Right cardiac atrium (tissue), 5 donors: ENCODE measurements at regions not wholly inside any gene's neighbourhood (a gene's known extent, or its start where the extent isn't known, plus 50 kb on each side); places are given as distances from the start of the nearest gene placed in this dataset.

ENCODE experiments used
- ATAC-seq, 2 donors: fragments of 200-7000 bp; cut with Tn5 transposase; one replicate each; pipeline versions ENCODE4 v1.8.0 to v1.9.1; 2020; ENCODE audit warnings: moderate library complexity in 2 of 2, mild to moderate bottlenecking in 1 of 2
- DNase-seq, 3 donors: peaks; one replicate each; pipeline ENCODE4 v3.0.0-alpha.2; 2020
- H3K27ac ChIP-seq: one replicate; pipeline ENCODE4 v1.5.1; 2013; ENCODE audit warnings: mild to moderate bottlenecking, low read length, control low read depth, moderate library complexity
- H3K27me3 ChIP-seq: one replicate; pipeline ENCODE4 v1.6.1; 2013; ENCODE audit not compliant: control insufficient read depth, insufficient read depth
- H3K4me1 ChIP-seq: one replicate; pipeline ENCODE4 v1.6.1; 2013; ENCODE audit warnings: low read length; ENCODE audit not compliant: control insufficient read depth, insufficient read depth
- H3K4me3 ChIP-seq: one replicate; pipeline ENCODE4 v1.5.1; 2013; ENCODE audit warnings: low read length, control low read depth
- H3K9me3 ChIP-seq: one replicate; pipeline ENCODE4 v1.6.1; 2013; ENCODE audit warnings: low read length; ENCODE audit not compliant: control insufficient read depth
- WGBS: extraction: QIAGEN DNeasy Blood & Tissue Kit; methylation state at CpG from one replicate; pipeline ENCODE4 v1.1.7; 2013; 5-methylcytosine and 5-hydroxymethylcytosine counted together
- intact Hi-C, 4 donors: fragments of 100-400 bp; cut with DNase I; formaldehyde crosslinking; loops; one replicate each; pipeline versions ENCODE4 v1.11.0 to v1.14.0; 2022 to 2023
- donor health status: healthy with polysubstance abuse.
- donor health status: DM: no; HTN: yes; CAD: no.
- donor health status: DM: no; HTN: no; CAD: no.
- donor health status: DM: no; HTN: yes; CAD: no; lungs with severe emphysema.
- donor health status: DM: yes; HTN: yes; CAD: no.

DNA sequence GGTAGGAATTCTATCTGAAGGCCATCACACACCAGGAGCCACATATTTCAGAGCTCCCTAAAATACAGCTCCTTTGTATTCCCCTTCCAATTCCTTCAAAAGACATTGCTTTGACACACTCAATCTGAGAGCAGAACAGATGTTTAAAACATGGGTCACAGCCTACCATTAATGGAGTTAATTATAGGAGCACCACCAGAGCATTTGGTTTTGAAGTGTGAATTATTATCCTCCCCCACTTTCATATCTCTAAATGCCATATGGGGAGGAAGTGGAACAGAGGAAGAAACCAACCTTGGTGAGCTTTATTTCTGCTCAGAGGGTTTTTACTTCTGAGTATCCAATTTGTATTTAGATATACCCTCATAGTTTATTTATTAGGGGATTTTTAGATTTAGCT, 50.7 kb upstream of the TNFRSF21 start:
- DNase-seq (no peak), ATAC-seq (no peak)
- H3K4me1 ChIP-seq: no peaks in the 10 kb centered on the region
- no peaks in the 10 kb centered on the region for H3K9me3 ChIP-seq
- no peak overlapping the region for H3K27ac ChIP-seq
- intact Hi-C loops: no loop called here
- no peaks in the 10 kb centered on the region for H3K27me3 ChIP-seq
- no peak overlapping the region for H3K4me3 ChIP-seq

DNA sequence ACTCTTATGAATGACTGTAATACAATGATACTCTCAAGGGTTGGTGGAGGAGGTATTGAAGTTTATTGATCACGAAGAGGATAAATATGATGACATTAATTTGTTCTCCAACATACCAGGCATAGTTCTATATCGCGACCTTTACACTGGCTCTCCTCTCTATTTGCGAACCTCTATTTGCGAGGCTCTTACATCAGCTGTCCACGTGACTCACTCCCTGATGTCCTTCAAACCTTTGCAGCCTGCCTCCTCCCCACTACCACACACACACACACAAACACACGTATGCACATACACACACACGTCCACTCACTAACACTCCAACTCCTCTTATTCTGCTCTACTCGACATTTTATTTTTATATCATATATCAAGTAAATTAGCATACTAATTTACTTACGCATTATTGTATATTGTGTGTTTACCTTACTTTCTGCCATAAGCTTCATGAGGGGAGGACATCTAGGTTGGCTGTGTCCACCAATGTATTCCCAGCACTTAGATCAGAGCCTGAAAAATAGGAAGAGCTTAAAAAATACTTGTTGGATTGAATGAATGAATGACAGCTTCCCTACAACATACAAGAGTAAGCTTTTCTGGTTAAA, 53.3 kb upstream of the TNFRSF21 start:
- no peak overlapping the region for H3K4me3 ChIP-seq
- WGBS: 89% methylated on average over 10 of the region's 10 CpGs
- intact Hi-C loops: no loop called here
- no peak overlapping the region for H3K27ac ChIP-seq
- H3K9me3 ChIP-seq: no peaks in the 10 kb centered on the region
- ATAC-seq: no peak
- DNase-seq: no peak
- no peaks in the 10 kb centered on the region for H3K27me3 ChIP-seq
- H3K4me1 ChIP-seq: no peaks in the 10 kb centered on the region

DNA sequence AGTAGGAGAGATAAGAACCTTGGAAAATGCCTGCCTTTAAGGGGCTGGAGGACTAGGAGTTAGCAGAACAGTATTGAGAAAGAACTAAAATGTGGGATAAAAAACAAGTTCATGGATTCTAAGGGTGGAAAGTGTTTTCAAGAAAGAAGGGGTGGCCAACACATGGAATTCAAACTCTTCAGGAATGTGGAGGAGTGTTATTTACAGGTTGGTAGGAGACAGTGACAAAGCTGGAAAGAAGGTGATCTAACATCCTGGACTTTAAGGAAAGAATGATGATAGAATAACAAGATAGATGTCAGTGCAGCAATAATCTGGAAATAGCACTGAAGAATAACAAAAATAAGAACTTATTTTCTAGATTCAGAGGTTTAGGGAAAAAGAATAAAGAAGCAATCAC, 54.0 kb upstream of the TNFRSF21 start:
- intact Hi-C loops: no loop called here
- H3K4me1 ChIP-seq: no peaks in the 10 kb centered on the region
- no peaks in the 10 kb centered on the region for H3K9me3 ChIP-seq
- no peak overlapping the region for H3K4me3 ChIP-seq
- DNase-seq: no peak
- H3K27me3 ChIP-seq: no peaks in the 10 kb centered on the region
- ATAC-seq: no peak
- H3K27ac ChIP-seq: no peak overlapping the region

DNA sequence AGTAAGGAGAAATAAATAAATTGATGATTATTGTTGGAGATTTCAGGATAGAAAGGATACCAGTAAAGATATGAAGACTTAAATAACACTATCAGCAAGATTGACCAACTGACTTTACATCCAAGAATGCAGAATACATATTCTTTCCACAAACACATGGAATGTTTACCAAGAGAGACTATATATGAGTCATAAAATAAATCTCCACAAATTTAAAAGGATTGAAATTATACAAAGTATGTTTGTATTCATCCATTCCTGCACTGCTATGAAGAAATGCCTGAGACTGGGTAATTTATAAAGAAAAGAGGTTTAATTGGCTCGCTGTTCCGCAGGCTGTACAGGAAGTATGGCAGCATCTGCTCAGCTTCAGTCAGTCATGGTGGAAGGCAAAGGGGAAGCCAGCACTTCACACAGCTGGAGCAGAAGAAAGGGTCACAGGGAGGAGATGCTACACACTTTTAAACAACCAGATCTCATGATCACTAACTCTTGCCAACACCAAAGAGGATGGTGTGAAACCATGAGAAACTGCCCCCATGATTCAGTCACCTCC, 56.7 kb upstream of the TNFRSF21 start:
- intact Hi-C loops: no loop called here

DNA sequence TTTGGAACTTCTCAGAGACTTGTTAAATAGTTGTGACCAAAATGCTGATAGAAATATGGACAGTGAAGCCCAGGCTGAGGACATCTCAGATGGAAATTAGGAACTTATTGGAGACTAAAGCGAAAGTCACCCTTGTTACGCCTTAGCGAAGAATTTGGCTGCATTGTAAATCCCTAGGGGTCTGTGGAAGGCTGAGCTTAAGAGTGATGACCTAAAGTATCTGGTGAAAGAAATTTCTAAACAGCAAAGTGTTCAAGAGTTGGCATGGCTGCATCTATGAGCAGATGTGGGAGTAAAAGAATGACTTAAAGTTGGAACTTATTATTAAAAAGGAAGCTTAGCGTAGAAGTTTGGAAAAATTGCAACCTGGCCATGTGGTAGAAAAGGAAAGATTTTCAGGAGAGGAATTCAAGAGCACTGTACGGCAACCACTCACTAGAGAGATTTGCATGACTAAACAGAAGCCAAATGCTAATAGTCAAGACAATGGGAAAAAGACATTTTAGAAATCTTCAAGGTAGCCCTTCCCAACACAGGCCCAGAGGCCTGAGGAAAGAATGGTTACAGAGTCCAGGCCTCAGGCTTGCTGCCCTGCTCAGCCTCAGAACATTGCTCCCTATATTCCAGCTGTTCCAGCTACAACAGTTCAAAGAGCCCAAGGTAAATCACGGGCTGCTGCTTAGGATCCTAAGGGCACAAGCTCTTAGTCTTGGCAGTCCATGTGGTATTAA, 61.6 kb upstream of the TNFRSF21 start:
- intact Hi-C loops: no loop called here
- no peak for ATAC-seq
- Histone ChIP-seq H3K9me3 (no peaks in the 10 kb centered on the region), H3K4me1 (no peaks in the 10 kb centered on the region), H3K4me3 (no peak overlapping the region), H3K27me3 (no peaks in the 10 kb centered on the region), H3K27ac (no peak overlapping the region)
- 74% methylated on average over 6 of the region's 6 CpGs for WGBS
- no peak for DNase-seq

More for the DNA sequence above, 56.7 kb upstream of the TNFRSF21 start:
- H3K4me3 ChIP-seq: no peak overlapping the region
- no peaks in the 10 kb centered on the region for H3K27me3 ChIP-seq
- H3K4me1 ChIP-seq: no peaks in the 10 kb centered on the region
- H3K27ac ChIP-seq: no peak overlapping the region
- ATAC-seq (no peak), DNase-seq (no peak)
- no peaks in the 10 kb centered on the region for H3K9me3 ChIP-seq
- whole genome bisulfite sequencing: 81% methylated on average over 2 of the region's 2 CpGs

DNA sequence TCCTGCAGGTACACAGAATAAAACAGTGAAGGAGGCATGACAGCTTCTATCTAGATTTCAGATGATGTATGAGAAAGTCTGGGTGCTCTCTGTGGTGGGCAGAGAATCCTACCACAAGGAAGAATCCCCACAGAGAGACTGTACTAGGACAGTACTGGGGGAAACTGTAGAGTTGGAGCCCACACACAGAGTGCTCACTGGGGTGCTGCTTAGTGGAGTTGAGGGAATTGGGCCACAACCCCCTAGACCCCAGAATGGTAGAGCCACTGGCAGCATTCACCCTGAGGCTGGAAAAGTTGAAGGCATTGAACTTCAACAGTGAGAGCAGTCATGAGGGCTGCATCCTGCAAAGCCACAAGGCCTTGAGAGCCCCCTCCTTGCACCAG, 62.2 kb upstream of the TNFRSF21 start:
- no peak for DNase-seq
- no peaks in the 10 kb centered on the region for H3K9me3 ChIP-seq
- no peak overlapping the region for H3K4me3 ChIP-seq
- intact Hi-C loops: no loop called here
- H3K4me1 ChIP-seq: no peaks in the 10 kb centered on the region
- ATAC-seq: no peak
- no peak overlapping the region for H3K27ac ChIP-seq
- no peaks in the 10 kb centered on the region for H3K27me3 ChIP-seq

DNA sequence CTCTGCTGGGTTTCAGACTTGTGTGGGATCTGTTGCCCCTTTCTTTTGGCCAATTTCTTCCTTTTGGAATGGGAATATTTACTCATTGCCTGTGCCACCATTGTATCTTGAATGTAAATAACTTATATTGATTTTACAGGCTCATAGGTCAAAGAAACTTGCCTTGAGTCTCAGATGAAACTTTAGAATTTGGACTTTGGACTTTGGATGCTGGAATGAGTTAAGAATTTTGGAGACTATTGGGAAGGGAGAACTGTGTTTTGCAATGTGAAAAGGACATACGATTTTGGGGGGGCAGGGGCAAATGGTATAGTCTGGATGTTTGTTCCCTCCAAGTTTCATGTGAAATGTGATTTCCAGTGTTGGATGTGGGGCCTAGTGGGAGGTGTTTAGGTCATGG, 62.6 kb upstream of the TNFRSF21 start:
- intact Hi-C loops: no loop called here
- no peak overlapping the region for H3K4me3 ChIP-seq
- WGBS: 80% methylated on average over 1 of the region's 1 CpG

DNA sequence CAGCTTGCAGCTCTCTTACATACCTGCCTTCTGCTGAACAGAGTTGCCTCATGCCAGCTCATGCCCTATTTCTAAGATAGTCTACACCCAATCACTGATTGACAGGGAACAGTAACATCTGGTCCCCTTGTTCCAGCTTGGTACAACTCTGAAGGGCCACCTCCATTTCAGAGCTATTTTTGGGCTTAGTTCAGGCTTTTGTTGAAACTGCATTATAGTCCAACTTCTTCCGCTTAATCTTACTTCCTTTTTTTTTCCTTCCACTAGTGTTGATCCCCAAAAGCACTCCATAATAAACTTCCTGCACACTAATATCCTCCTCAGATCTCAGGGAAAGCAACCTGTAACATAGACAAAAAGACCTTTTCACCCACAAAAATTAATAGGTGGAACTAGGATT, 65.7 kb upstream of the TNFRSF21 start:
- Histone ChIP-seq H3K9me3 (no peaks in the 10 kb centered on the region), H3K27me3 (no peaks in the 10 kb centered on the region), H3K27ac (no peak overlapping the region), H3K4me3 (no peak overlapping the region), H3K4me1 (no peaks in the 10 kb centered on the region)
- DNase-seq (no peak), ATAC-seq (no peak)
- intact Hi-C loops: no loop called here
- 63% methylated on average over 1 of the region's 1 CpG for WGBS

More for the DNA sequence above, 62.6 kb upstream of the TNFRSF21 start:
- Histone ChIP-seq H3K27ac (no peak overlapping the region), H3K27me3 (no peaks in the 10 kb centered on the region), H3K9me3 (no peaks in the 10 kb centered on the region), H3K4me1 (no peaks in the 10 kb centered on the region)
- DNase-seq (no peak), ATAC-seq (no peak)

DNA sequence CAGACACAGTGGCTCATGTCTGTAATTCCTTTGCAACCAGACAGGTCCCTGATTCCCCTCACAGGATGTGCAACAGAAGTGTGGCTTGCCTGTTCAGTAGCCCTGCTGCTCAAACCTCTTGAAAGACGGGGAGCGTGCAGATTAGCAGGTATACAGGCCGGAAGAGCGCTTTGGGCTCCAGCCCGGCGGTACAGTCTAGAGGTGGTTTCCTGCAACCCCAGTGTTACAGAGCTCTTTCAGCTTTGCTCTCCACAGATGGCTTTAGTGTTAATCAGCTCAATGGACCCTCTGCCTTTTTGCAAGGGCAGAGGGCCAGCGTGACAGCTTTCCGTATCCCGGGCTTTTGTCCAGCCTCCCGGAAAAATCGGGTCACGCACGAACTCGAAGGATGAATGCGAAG, 67.2 kb upstream of the TNFRSF21 start:
- Histone ChIP-seq H3K27me3 (no peaks in the 10 kb centered on the region), H3K4me3 (no peak overlapping the region), H3K9me3 (no peaks in the 10 kb centered on the region), H3K27ac (no peak overlapping the region), H3K4me1 (no peaks in the 10 kb centered on the region)
- WGBS: 64% methylated on average over 15 of the region's 15 CpGs
- intact Hi-C loops: no loop called here
- ATAC-seq (no peak), DNase-seq (no peak)

DNA sequence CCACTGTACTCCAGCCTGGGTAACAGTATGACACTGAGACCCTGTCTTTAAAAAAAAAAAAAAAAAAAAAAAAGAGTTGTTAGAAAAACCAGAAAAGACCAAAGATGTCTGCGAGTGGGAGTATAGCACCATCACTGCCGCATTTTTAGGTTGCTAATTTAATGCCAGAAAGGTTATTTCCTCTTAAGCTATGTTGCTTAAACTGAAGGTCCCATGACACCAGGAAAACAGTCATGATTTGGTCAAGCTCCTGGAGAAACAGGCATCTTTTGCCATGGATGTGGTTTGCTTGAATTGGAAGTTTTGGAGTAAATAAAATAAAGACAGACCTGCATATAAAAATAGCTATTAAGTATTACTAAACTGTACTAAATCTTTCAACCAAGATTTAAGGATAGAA, 68.3 kb upstream of the TNFRSF21 start:
- H3K27ac ChIP-seq: no peak overlapping the region
- intact Hi-C loops: no loop called here
- H3K4me3 ChIP-seq: no peak overlapping the region
- H3K4me1 ChIP-seq: no peaks in the 10 kb centered on the region
- no peak for DNase-seq
- no peaks in the 10 kb centered on the region for H3K27me3 ChIP-seq
- 69% methylated on average over 2 of the region's 2 CpGs for WGBS
- no peak for ATAC-seq
- no peaks in the 10 kb centered on the region for H3K9me3 ChIP-seq

DNA sequence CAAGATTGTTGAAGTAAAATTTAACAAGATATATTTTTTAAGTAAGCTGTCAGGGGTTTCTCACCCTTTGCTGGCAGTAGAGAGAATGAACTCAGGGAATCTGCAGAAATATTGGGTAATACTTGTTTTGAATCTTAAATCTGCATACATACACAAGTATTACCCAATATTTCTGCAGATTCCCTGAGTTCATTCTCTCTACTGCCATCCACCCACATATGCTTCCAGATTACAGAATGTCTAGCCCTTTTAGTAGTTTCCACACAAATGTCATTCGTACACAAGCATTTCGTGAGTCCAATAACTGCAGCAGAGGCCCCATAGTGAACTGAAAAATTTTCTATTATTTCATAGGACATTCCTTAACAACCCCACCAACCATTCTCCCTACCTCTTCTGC, 69.6 kb upstream of the TNFRSF21 start:
- no peaks in the 10 kb centered on the region for H3K9me3 ChIP-seq
- ATAC-seq: no peak
- WGBS: 83% methylated on average over 2 of the region's 2 CpGs
- intact Hi-C loops: no loop called here
- no peaks in the 10 kb centered on the region for H3K27me3 ChIP-seq
- no peak overlapping the region for H3K27ac ChIP-seq
- no peaks in the 10 kb centered on the region for H3K4me1 ChIP-seq
- H3K4me3 ChIP-seq: no peak overlapping the region
- DNase-seq: no peak
